ENCODE measurements at regions not wholly inside any gene's neighbourhood (a gene's known extent, or its start where the extent isn't known, plus 50 kb on each side); places are given as distances from the start of the nearest gene placed in this dataset.

- Histone ChIP-seq H4K20me1 (ENCODE audit: control insufficient read depth, extremely low read depth, insufficient read depth, low read length) (no peaks in the 10 kb centered on the region), H3K4me1 (ENCODE audit: control insufficient read depth, extremely low read depth, insufficient read depth, low read length) (no peaks in the 10 kb centered on the region), H3K4me3 (replicated peaks in 1 of 4; ENCODE audit: control extremely low read depth in 1 of 4, insufficient read depth in 1 of 4, low read depth in 3 of 4, low read length in 4 of 4) (no peak overlapping the region), H3K27me3 (ENCODE audit: control insufficient read depth, insufficient read depth, low read length) (no peaks in the 10 kb centered on the region), H2AFZ (ENCODE audit: low read length) (no peak overlapping the region), H3K4me2 (ENCODE audit: extremely low read depth, insufficient read depth, low read length) (no peak overlapping the region), H3K79me2 (ENCODE audit: control insufficient read depth, insufficient read depth, low read length) (no peaks in the 10 kb centered on the region), H3K9me3 (ENCODE audit: control insufficient read depth, insufficient read depth, low read depth, low read length) (no peaks in the 10 kb centered on the region), H3K9ac (ENCODE audit: insufficient read depth, low read length) (no peak overlapping the region), H3K27ac (ENCODE audit: insufficient read depth, low read length) (no peak overlapping the region), H3K36me3 (ENCODE audit: control insufficient read depth, insufficient read depth, low read length) (no peaks in the 10 kb centered on the region)
- DNase-seq (ENCODE audit: low read depth in 2 of 2) = peak in 1 of 2 donors; percentile 6
- TF ChIP-seq CTCF (conservative IDR thresholded peaks at IDR 0.05 in 1 of 2, IDR thresholded peaks at IDR 0.05 in 1 of 2; ENCODE audit: low read depth in 1 of 2, low read length in 2 of 2) = no peak
- no peak for TF ChIP-seq EZH2 (IDR thresholded peaks at IDR 0.05; ENCODE audit: low read length, missing control alignments)
These were observed 1211.7 kb upstream of the ACVR2A start for GRCh38 chr2:146633159-146633558.

- DNase-seq (ENCODE audit: low read depth in 2 of 2) = no peak
- H3K27me3 ChIP-seq (ENCODE audit: control insufficient read depth, insufficient read depth, low read length) = no peaks in the 10 kb centered on the region
- H3K36me3 ChIP-seq (ENCODE audit: control insufficient read depth, insufficient read depth, low read length) = no peaks in the 10 kb centered on the region
- no peaks in the 10 kb centered on the region for H3K9me3 ChIP-seq (ENCODE audit: control insufficient read depth, insufficient read depth, low read depth, low read length)
- H4K20me1 ChIP-seq (ENCODE audit: control insufficient read depth, extremely low read depth, insufficient read depth, low read length) = no peaks in the 10 kb centered on the region
- H3K79me2 ChIP-seq (ENCODE audit: control insufficient read depth, insufficient read depth, low read length) = no peaks in the 10 kb centered on the region
- H2AFZ ChIP-seq (ENCODE audit: low read length) = no peak overlapping the region
- H3K27ac ChIP-seq (ENCODE audit: insufficient read depth, low read length) = no peak overlapping the region
- no peaks in the 10 kb centered on the region for H3K4me1 ChIP-seq (ENCODE audit: control insufficient read depth, extremely low read depth, insufficient read depth, low read length)
- no peak overlapping the region for H3K4me2 ChIP-seq (ENCODE audit: extremely low read depth, insufficient read depth, low read length)
- H3K9ac ChIP-seq (ENCODE audit: insufficient read depth, low read length) = no peak overlapping the region
- TF ChIP-seq CTCF (conservative IDR thresholded peaks at IDR 0.05 in 1 of 2, IDR thresholded peaks at IDR 0.05 in 1 of 2; ENCODE audit: low read depth in 1 of 2, low read length in 2 of 2) = no peak
- TF ChIP-seq EZH2 (IDR thresholded peaks at IDR 0.05; ENCODE audit: low read length, missing control alignments) = no peak
- no peak overlapping the region for H3K4me3 ChIP-seq (replicated peaks in 1 of 4; ENCODE audit: control extremely low read depth in 1 of 4, insufficient read depth in 1 of 4, low read depth in 3 of 4, low read length in 4 of 4)
These were observed 1212.1 kb upstream of the ACVR2A start for GRCh38 chr2:146632707-146633106.

GRCh38 chr2:146624430-146625160 lies 1220.2 kb upstream of the ACVR2A start:
- H3K36me3 ChIP-seq (ENCODE audit: control insufficient read depth, insufficient read depth, low read length) = no peaks in the 10 kb centered on the region
- TF ChIP-seq EZH2 (IDR thresholded peaks at IDR 0.05; ENCODE audit: low read length, missing control alignments) (no peak), CTCF (conservative IDR thresholded peaks at IDR 0.05 in 1 of 2, IDR thresholded peaks at IDR 0.05 in 1 of 2; ENCODE audit: low read depth in 1 of 2, low read length in 2 of 2) (no peak)
- H3K9ac ChIP-seq (ENCODE audit: insufficient read depth, low read length) = no peak overlapping the region
- no peak overlapping the region for H2AFZ ChIP-seq (ENCODE audit: low read length)
- no peak overlapping the region for H3K4me2 ChIP-seq (ENCODE audit: extremely low read depth, insufficient read depth, low read length)
- H3K27me3 ChIP-seq (ENCODE audit: control insufficient read depth, insufficient read depth, low read length) = no peaks in the 10 kb centered on the region
- H3K27ac ChIP-seq (ENCODE audit: insufficient read depth, low read length) = no peak overlapping the region
- no peak overlapping the region for H3K4me3 ChIP-seq (replicated peaks in 1 of 4; ENCODE audit: control extremely low read depth in 1 of 4, insufficient read depth in 1 of 4, low read depth in 3 of 4, low read length in 4 of 4)
- H4K20me1 ChIP-seq (ENCODE audit: control insufficient read depth, extremely low read depth, insufficient read depth, low read length) = no peaks in the 10 kb centered on the region
- no peak for DNase-seq (ENCODE audit: low read depth in 2 of 2)
- no peaks in the 10 kb centered on the region for H3K79me2 ChIP-seq (ENCODE audit: control insufficient read depth, insufficient read depth, low read length)
- no peaks in the 10 kb centered on the region for H3K9me3 ChIP-seq (ENCODE audit: control insufficient read depth, insufficient read depth, low read depth, low read length)
- H3K4me1 ChIP-seq (ENCODE audit: control insufficient read depth, extremely low read depth, insufficient read depth, low read length) = no peaks in the 10 kb centered on the region

Data from fibroblast of lung (primary cell).